Thymus (tissue), 11 donors: ENCODE measurements at regions not wholly inside any gene's neighbourhood (a gene's known extent, or its start where the extent isn't known, plus 50 kb on each side); places are given as distances from the start of the nearest gene placed in this dataset.

ENCODE experiments used
- DNase-seq, 9 donors: peaks; one replicate each; pipeline ENCODE4 v3.0.0-alpha.2; 2013; ENCODE audit warnings: low spot score in 9 of 9, low read depth in 6 of 9, missing footprints in 1 of 9
- H3K27ac ChIP-seq, 2 donors: one replicate each; pipeline ENCODE4 v1.5.1; 2013; ENCODE audit warnings: control low read depth in 1 of 2, low read depth in 1 of 2, low read length in 1 of 2, mild to moderate bottlenecking in 1 of 2, moderate library complexity in 1 of 2
- H3K27me3 ChIP-seq, 2 donors: one replicate each; pipeline ENCODE4 v1.5.1; 2013; ENCODE audit warnings: low read length in 1 of 2; ENCODE audit not compliant: control insufficient read depth in 2 of 2, insufficient read depth in 1 of 2
- H3K36me3 ChIP-seq, 2 donors: one replicate each; pipeline ENCODE4 v1.5.1; 2013; ENCODE audit warnings: low read length in 1 of 2, mild to moderate bottlenecking in 1 of 2, moderate library complexity in 1 of 2; ENCODE audit not compliant: control insufficient read depth in 2 of 2, insufficient read depth in 2 of 2
- H3K4me1 ChIP-seq, 2 donors: one replicate each; pipeline ENCODE4 v1.5.1; 2013; ENCODE audit warnings: low read length in 2 of 2; ENCODE audit not compliant: control insufficient read depth in 2 of 2, insufficient read depth in 2 of 2
- H3K4me3 ChIP-seq, 2 donors: one replicate each; pipeline ENCODE4 v1.5.1; 2013; ENCODE audit warnings: low read length in 2 of 2, control low read depth in 1 of 2, mild to moderate bottlenecking in 1 of 2
- H3K9me3 ChIP-seq, 2 donors: one replicate each; pipeline ENCODE4 v1.5.1; 2013; ENCODE audit warnings: low read length in 1 of 2, mild to moderate bottlenecking in 1 of 2; ENCODE audit not compliant: control insufficient read depth in 2 of 2, insufficient read depth in 1 of 2
- WGBS: extraction: QIAGEN DNeasy Blood & Tissue Kit; methylation state at CpG from one replicate; pipeline ENCODE4 v1.1.7; 2013; 5-methylcytosine and 5-hydroxymethylcytosine counted together
- donor health status: healthy.

DNA sequence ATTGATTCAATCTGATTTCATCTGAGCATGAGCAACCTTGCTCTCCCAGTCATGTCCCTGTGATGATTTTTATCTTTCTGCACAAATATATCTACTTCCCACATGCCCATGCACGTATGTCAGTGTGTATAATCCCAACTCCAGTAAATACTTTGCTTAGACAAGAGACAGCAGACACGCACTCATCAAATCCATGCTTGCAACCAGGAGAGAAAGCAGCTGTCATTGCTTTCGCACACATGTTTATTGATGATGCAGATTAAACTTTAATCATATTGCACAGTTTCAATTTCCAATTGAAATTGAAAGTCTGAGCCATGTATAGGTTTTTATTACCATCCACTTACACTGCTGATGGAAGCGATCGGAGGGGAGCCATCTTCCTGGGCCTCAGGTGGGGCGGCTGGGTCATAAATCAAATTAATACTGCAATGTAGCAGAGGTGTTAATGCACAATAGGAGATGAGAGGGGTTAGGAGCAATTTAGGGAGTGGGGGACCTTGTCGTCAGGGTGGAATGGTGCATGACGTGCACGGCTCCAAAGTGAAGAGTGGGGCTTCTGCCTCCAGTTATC lies 68.6 kb upstream of the SRRM4 start:
- Histone ChIP-seq H3K27ac (no peak overlapping the region), H3K4me1 (no peaks in the 10 kb centered on the region), H3K36me3 (no peaks in the 10 kb centered on the region), H3K4me3 (no peak overlapping the region), H3K9me3 (no peaks in the 10 kb centered on the region), H3K27me3 (no peaks in the 10 kb centered on the region)
- WGBS: 83% methylated on average over 9 of the region's 9 CpGs
- no peak for DNase-seq

DNA sequence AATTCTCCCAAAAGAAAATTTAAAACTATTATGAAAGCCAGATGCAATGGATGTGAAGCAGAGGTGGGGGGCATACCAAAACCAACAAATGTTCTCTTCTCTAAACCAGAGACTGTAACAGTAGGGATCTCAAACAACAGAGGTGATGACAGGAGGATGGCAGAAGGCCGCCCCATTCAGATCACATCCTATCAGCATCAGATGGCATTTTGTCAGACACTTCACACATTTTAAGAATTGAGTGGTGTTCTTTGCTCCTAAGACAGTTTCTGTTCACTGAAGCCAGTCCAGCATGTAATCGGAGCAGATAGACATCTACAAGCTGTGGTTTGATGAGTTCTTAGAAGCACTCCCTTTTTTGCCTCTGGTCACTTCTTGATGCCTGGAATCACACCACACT lies 59.6 kb upstream of the SRRM4 start:
- H3K4me3 ChIP-seq: no peak overlapping the region
- no peak overlapping the region for H3K27ac ChIP-seq
- 93% methylated on average over 2 of the region's 2 CpGs for WGBS
- no peaks in the 10 kb centered on the region for H3K4me1 ChIP-seq
- H3K27me3 ChIP-seq: no peaks in the 10 kb centered on the region
- H3K9me3 ChIP-seq: no peaks in the 10 kb centered on the region
- no peak for DNase-seq
- H3K36me3 ChIP-seq: no peaks in the 10 kb centered on the region

DNA sequence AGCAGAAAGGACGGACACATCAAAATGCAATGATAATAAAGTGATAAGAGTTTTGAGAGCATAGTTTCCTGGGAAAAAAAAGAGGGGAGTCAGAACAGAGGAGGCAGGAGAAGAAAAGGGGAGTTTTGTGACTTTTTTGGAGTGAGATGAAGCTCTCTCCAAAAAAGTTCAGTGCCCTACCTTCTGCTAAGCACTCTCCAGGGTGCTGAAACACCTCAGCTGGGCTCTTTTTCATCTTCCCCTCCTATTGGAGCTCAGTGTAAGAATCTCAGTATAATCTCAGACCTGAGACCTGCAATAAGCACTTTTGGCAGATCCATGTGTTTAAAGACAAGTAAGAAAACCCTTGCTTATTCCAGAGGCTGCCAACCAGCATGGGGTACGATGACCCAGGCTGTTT lies 58.9 kb upstream of the SRRM4 start:
- H3K4me1 ChIP-seq: no peaks in the 10 kb centered on the region
- H3K36me3 ChIP-seq: no peaks in the 10 kb centered on the region
- 38% methylated on average over 2 of the region's 2 CpGs for WGBS
- peak in 2 of 9 donors; percentile 4 to 6 for DNase-seq
- no peak overlapping the region for H3K27ac ChIP-seq
- no peak overlapping the region for H3K4me3 ChIP-seq
- no peaks in the 10 kb centered on the region for H3K27me3 ChIP-seq
- H3K9me3 ChIP-seq: no peaks in the 10 kb centered on the region

DNA sequence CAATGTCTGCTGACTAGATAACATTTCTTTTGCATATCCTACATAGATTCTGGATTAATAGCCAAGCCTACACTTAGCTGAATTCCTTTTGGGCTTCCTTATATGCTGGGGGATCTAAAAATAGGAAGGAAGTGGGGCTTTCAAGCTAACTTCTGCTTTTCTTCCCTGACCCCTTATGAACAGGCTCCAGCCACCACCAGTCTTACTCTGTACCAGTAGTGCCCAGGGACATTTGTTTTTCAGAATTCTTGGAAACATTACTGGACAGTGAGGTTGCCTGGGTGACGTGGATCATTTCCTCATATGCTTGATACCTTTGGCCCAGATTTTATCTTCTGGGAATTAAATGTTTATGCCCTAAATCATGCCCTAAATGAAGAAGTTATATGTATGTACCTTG lies 55.9 kb upstream of the SRRM4 start:
- 9% methylated on average over 1 of the region's 1 CpG for WGBS
- DNase-seq: no peak

DNA sequence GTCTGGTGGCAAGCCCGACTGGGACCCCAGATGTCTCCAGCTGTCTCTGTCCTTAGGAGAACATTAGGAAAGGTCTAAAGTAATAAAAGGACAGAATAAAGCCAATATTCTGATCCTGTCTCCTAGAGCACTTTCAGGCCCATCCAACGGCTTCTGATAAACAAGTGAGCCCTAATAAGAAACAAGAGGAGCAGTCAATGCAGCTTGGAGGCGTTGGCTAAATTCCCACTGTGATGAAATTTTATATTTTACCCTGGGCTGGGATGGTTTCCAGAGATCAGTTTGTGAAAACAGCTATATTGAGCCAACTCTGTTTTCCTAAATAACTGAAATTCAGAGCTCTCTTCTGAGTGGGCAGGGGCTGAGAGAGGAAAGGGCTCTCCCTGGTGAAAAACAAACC lies 55.5 kb upstream of the SRRM4 start:
- Histone ChIP-seq H3K4me3 (no peak overlapping the region), H3K36me3 (no peaks in the 10 kb centered on the region), H3K27ac (no peak overlapping the region), H3K27me3 (no peaks in the 10 kb centered on the region), H3K9me3 (no peaks in the 10 kb centered on the region), H3K4me1 (no peaks in the 10 kb centered on the region)
- 80% methylated on average over 3 of the region's 3 CpGs for WGBS
- DNase-seq: no peak

More for the DNA sequence above, 55.9 kb upstream of the SRRM4 start:
- no peaks in the 10 kb centered on the region for H3K4me1 ChIP-seq
- H3K36me3 ChIP-seq: no peaks in the 10 kb centered on the region
- H3K27ac ChIP-seq: no peak overlapping the region
- H3K4me3 ChIP-seq: no peak overlapping the region
- H3K9me3 ChIP-seq: no peaks in the 10 kb centered on the region
- H3K27me3 ChIP-seq: no peaks in the 10 kb centered on the region
